Activated T-cell treated with anti-CD3 and anti-CD28 coated beads for 1 hour (primary cell): ENCODE measurements at regions not wholly inside any gene's neighbourhood (a gene's known extent, or its start where the extent isn't known, plus 50 kb on each side); places are given as distances from the start of the nearest gene placed in this dataset.

Experiments used
- DNase-seq: peaks from one replicate; pipeline ENCODE4 v3.0.0-alpha.2; 2020; ENCODE audit warnings: low read depth

- no peak for DNase-seq
These were observed 98.2 kb upstream of the GCFC2 start for GRCh38 chr2:75808793-75809535.

DNA sequence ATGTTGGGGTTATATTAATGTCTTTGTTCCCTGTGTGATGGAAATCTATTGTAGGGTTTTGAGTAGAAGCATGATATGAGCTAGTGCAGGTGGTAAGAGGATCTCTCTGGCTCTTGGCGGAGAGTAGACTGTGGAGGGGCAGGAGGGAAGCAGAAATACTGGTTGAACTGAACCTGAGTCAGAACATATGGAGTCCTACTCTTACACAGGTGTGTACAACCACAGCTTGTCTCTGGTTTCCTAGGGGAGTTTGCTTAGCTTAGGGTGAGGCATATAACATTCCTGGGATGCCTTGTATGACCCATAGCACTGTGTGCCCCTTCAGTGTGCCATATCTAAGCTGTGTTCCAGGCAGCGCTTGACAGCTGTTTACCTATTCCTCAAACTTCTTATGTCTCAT, 97.3 kb upstream of the GCFC2 start:
- no peak for DNase-seq

DNA sequence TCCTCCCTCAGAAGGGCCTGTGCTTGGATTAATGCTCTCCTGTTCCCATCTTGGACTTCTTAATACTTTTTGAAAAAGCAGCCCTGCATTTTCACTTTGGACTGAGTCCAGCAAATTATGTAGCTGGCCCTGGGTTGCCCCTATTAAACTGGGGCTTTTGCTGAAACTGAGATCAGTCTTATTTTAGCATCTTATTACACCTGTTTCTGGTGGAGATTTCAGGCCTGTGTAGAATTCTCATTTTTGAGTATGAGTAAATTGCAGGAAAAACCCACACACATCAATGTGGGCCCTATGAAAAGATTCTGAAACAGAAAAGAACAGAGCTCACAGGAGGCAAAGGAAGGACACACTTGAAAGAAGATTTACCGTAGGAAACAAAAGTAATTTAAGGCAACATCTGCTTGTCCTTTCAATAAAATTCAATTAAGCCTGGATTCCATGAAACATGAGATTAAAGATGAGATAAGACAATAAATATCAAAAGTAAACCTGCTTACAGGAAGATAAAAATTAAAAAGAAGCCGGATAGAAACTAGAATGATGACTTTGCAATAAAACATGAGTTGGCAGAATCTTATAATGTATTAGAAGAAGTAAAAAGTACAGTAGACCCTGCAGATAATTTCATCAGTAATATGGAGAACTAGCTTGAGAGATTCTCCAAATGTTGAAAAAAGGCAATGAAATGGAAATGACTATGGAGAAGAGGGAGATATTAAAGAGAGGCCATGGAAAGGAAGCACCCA, 90.7 kb upstream of the GCFC2 start:
- DNase-seq = no peak

DNA sequence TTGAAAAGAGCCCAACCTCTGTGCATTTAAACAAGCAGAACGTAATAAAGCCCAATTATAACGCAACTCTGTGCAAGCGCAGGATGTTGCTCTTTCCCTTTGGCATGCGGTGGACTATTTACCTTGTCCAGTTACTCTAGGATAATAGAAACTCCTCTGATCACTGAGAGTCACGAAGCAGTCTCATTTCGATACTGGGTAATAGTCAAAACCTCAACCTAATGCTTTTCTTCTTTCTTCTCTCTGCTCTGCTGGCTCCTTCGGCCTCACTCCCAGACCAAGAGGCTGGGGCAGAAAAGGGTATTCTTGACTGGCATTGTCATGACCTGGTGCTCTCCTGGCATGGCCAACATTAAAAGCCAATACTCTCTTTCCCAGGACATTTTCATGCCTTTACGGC, 89.7 kb upstream of the GCFC2 start:
- no peak for DNase-seq

- DNase-seq = no peak
These were observed 89.1 kb upstream of the GCFC2 start for GRCh38 chr2:75799859-75800258.

DNA sequence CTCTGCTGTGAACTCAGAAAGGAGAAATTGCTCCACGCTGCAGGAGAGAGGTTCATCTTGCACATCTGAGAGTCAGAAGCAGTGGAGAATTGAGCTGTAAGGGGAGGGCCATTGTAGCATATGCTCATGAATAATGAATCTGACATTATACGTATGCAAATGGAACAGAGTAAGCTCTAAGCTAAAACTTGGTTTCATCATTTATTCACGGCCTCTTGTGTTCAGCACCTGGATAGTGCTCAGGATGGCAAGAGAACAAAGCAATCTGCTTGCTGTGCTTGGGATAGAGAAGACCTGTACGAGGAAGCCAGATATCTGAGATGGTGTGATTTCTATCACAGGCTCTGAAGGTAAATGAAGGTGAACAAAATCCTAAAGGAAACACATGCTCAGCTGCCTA, 87.9 kb upstream of the GCFC2 start:
- no peak for DNase-seq

DNA sequence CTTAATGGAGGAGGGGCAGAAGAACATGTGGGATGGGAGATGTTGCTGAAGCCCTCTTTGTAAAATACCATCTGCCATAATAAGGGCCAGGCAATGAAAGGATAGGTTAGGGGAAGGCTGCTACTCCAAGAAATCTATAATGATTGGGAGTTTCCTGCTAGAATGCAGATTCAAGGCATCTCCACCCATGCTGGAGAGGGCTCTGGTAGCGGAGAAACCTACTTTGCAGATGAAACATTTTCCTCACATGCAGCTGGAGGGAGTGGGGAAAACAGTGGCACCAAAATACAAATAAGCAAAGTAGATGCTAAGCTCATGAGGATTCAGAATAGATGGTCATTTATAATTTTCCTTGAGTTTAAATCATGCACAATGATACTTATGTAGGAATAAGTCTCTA, 82.3 kb upstream of the GCFC2 start:
- no peak for DNase-seq

GRCh38 chr2:75792146-75792545, 81.4 kb upstream of the GCFC2 start:
- no peak for DNase-seq

DNA sequence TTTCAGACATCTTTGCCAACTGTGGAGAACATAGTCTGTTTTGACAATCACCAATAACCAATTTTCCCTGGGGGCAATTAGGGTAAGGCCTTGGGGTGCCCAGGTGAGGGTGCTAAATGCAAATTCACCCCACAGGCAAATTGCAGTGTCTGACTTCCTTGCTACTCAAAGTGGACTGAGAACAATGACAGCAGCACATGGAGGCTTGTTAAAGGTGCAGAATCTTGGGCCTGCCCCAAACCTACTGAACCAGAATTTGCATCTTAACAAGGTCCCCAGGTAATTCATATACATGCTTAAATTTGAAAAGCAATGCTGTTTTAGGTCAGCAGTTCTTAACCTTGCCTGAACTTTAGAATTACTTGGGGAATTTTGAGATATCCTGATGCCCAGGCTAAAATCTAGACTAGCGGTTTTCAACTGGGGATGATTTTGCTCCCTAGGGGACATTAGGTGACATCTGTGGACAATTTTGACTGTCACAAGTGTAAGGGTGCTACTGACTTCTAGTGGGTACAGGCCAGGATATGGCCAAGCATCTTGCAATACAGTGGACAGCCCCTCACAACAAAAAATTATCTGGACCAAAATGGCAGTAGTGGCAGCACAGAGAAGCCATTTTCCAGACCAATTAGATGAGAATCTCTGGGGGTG, 80.2 kb upstream of the GCFC2 start:
- DNase-seq = no peak

GRCh38 chr2:75790121-75790813, 79.6 kb upstream of the GCFC2 start:
- DNase-seq = no peak

DNA sequence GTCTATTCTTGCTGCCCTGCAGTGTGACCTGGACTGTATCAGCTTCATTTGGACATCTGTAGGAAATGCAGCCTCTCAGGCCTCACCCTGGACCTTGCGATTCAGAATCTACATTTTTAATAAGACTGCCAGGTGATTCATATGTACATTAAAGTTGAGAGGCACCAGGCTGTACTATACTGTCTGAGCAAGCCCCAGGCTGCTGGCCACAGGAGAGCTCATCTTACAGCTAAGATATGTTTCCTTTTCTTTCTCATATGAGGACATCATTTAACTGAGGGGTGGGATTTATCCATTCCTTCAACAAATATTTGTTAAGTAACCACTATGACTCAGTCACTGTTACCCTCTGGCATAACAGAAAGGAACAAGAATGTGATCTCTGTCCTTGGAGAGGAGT, 78.2 kb upstream of the GCFC2 start:
- DNase-seq = no peak

DNA sequence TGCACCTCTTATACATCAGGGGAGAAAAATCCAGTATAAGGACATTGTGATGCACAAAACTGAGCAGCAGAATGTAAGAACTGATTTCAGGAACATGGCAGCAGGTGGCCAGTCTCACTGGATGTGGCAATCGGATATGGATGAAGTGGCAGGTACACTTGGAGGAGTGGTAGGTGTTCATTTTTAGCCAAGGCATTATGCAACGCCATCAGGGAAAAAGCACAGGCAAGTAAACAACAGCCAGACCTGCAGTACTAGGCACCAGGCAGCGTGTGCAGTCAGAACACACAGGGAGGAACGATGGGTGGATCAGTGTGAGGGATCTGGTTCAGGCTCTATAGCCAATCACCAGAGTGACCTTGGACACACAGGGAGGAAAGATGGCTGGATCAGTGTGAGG, 77.4 kb upstream of the GCFC2 start:
- DNase-seq = no peak

DNA sequence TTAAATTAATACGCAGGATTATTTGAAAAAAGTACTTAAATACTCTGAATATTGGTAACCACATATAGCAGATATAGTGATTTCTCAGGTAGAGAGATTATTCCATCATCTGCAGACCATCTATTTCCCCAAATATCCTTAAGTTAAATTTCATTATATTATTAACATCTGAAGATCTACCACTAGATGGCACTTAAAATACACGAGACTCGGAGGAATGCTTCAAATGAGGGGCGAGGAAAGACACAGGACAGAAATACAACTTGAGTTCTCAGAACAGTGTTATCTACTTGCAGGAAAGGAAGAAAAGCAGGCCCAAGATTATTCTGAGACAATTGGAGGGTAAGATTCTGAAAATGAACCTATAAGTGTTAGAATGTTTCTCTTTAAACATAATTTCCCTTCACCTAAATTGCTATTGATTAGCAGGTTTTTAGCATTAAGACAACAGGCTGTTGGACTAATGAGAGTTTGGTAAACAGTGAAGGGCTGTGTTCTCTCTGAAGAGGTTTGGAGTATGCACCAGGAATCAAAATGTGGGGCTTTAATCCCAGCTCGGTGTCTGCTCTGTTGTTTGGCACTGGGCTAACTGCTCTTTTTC, 76.9 kb upstream of the GCFC2 start:
- no peak for DNase-seq

DNA sequence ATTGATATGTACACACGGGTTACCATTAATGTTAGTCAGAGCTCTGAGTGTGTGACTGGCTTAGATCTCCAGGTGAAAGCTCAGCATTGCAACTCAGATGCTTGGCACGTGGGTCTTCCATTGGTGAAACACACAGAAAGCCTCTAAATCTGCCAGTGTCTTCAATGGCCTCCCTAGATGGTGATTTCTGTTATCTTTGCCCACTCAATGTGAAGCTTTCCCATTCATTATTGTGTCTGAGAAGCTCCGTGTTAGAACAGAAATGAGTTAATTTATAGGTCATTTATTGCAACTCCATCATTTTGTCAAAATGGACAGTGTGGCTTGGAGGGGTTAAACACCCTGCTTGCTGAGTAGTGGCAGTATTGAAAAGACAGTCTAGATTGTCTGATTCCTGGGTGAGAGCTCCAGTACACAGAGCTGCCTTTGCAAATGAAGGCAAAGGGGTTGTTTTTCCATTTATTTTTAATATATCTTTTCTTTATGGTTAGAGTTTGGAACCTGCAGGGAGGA, 64.7 kb upstream of the GCFC2 start:
- no peak for DNase-seq

GRCh38 chr2:75772908-75773630, 62.4 kb upstream of the GCFC2 start:
- no peak for DNase-seq

DNA sequence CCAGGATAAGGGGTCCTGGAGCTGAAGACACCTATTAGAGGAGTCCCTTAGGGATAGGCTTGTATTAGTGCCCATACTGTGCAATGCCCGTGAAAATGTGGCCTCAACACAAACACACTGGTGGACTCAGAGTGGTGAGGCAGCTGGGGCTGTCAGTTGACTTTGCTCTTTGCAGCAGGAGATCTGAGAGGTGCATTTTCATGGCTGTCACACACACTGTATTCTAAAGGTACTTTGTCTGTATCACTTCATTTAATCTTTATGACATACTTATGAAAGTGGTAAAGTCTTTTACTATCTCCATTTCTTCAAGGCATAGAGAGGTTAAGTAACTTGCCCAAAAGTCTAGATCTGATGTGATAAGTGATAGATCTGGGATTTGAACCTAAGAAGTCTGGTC, 55.1 kb upstream of the GCFC2 start:
- no peak for DNase-seq

- DNase-seq = no peak
These were observed 53.9 kb upstream of the GCFC2 start for GRCh38 chr2:75764611-75765010.
